ENCODE measurements at regions not wholly inside any gene's neighbourhood (a gene's known extent, or its start where the extent isn't known, plus 50 kb on each side); places are given as distances from the start of the nearest gene placed in this dataset.

DNA sequence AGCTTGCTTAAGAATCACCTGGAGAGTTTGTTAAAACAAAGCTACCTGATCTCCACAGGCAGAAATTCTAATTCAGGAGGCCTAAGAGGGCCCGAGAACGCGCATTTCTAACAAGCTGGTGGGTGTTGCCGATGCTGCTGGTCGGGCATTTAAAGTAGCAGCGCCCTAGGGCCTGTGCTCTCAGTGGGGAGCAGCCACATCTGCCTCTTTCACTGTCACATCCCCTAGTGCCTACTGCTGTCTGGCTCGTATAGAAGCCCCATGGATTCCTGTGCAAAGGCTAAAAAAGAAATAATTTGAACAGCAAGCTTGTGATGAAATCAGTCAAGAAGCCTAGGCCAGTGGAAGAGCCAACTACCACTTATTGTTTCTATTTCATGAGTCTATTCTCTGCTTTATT is 126.7 kb upstream of the SMIM21 start:
- no peak overlapping the region for H3K4me3 ChIP-seq (ENCODE audit: low read depth, low read length, poor library complexity, severe bottlenecking)

DNA sequence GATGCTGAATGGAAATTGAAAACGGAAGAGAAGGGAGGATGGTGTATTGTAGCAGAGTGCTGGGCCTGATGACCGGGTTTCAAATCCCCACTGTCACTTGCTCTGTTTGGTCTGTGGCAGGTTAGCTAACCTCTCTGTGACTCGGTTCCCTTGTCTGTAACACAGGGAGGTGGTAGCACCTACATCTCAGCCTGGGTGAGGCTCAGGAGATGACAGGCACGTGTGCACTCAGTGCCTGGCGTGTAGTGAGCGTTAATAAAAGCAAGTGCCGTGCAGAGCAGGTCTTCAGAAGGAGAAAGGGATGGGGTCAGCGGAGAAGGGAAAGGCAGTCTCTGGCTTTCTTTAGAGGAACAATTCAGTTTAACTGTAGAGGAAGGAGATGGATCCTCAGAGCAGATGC is 125.5 kb upstream of the SMIM21 start:
- no peak overlapping the region for H3K4me3 ChIP-seq (ENCODE audit: low read depth, low read length, poor library complexity, severe bottlenecking)
- H3K9me3 ChIP-seq (ENCODE audit: low read length): no peaks in the 10 kb centered on the region
- ChIA-PET POLR2A (no interaction called here), CTCF (ENCODE audit: unreplicated experiment) (no interaction called here)
- intact Hi-C loops (cut with micrococcal nuclease; ENCODE audit: unreplicated experiment): no loop called here
- no peaks in the 10 kb centered on the region for H3K4me1 ChIP-seq (ENCODE audit: insufficient read depth, low read length, poor library complexity, severe bottlenecking)
- DNase-seq (ENCODE audit: low spot score): no peak
- H3K9me2 ChIP-seq (ENCODE audit: insufficient read depth, low read length): no peaks in the 10 kb centered on the region
- H3K4me2 ChIP-seq (ENCODE audit: low read length): no peak overlapping the region
- no TSS peak for BruUV-seq (replicated peaks)
- no peak overlapping the region for H2AFZ ChIP-seq (ENCODE audit: low read length)
- TF ChIP-seq, protein P1, sequence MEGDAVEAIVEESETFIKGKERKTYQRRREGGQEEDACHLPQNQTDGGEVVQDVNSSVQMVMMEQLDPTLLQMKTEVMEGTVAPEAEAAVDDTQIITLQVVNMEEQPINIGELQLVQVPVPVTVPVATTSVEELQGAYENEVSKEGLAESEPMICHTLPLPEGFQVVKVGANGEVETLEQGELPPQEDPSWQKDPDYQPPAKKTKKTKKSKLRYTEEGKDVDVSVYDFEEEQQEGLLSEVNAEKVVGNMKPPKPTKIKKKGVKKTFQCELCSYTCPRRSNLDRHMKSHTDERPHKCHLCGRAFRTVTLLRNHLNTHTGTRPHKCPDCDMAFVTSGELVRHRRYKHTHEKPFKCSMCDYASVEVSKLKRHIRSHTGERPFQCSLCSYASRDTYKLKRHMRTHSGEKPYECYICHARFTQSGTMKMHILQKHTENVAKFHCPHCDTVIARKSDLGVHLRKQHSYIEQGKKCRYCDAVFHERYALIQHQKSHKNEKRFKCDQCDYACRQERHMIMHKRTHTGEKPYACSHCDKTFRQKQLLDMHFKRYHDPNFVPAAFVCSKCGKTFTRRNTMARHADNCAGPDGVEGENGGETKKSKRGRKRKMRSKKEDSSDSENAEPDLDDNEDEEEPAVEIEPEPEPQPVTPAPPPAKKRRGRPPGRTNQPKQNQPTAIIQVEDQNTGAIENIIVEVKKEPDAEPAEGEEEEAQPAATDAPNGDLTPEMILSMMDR (conservative IDR thresholded peaks at IDR 0.05; ENCODE audit: low read length): no peak
- no peak for TF ChIP-seq EZH2phosphoT487 (IDR thresholded peaks at IDR 0.05; ENCODE audit: borderline replicate concordance, low read depth, low read length)
- no peak overlapping the region for H3K27ac ChIP-seq (ENCODE audit: low read depth, low read length, poor library complexity, severe bottlenecking)
- H4K20me1 ChIP-seq (ENCODE audit: insufficient read depth, low read length): no peaks in the 10 kb centered on the region
- H3K79me2 ChIP-seq (ENCODE audit: insufficient read depth, low read depth, low read length): no peaks in the 10 kb centered on the region
- no peaks in the 10 kb centered on the region for H3K36me3 ChIP-seq (ENCODE audit: insufficient read depth, low read length)

More for the DNA sequence above, 126.7 kb upstream of the SMIM21 start:
- POLR2A ChIA-PET: no interaction called here
- Histone ChIP-seq H3K4me1 (ENCODE audit: insufficient read depth, low read length, poor library complexity, severe bottlenecking) (no peaks in the 10 kb centered on the region), H4K20me1 (ENCODE audit: insufficient read depth, low read length) (no peaks in the 10 kb centered on the region), H3K36me3 (ENCODE audit: insufficient read depth, low read length) (no peaks in the 10 kb centered on the region), H2AFZ (ENCODE audit: low read length) (no peak overlapping the region), H3K4me2 (ENCODE audit: low read length) (no peak overlapping the region), H3K9me2 (ENCODE audit: insufficient read depth, low read length) (no peaks in the 10 kb centered on the region), H3K79me2 (ENCODE audit: insufficient read depth, low read depth, low read length) (no peaks in the 10 kb centered on the region), H3K27ac (ENCODE audit: low read depth, low read length, poor library complexity, severe bottlenecking) (no peak overlapping the region), H3K9me3 (ENCODE audit: low read length) (no peaks in the 10 kb centered on the region)
- BruUV-seq (replicated peaks): no TSS peak
- intact Hi-C loops (cut with micrococcal nuclease; ENCODE audit: unreplicated experiment): no loop called here
- DNase-seq (ENCODE audit: low spot score): no peak
- TF ChIP-seq, protein P1 (conservative IDR thresholded peaks at IDR 0.05; ENCODE audit: low read length): no peak
- TF ChIP-seq EZH2phosphoT487 (IDR thresholded peaks at IDR 0.05; ENCODE audit: borderline replicate concordance, low read depth, low read length): no peak
- CTCF ChIA-PET (ENCODE audit: unreplicated experiment): no interaction called here

DNA sequence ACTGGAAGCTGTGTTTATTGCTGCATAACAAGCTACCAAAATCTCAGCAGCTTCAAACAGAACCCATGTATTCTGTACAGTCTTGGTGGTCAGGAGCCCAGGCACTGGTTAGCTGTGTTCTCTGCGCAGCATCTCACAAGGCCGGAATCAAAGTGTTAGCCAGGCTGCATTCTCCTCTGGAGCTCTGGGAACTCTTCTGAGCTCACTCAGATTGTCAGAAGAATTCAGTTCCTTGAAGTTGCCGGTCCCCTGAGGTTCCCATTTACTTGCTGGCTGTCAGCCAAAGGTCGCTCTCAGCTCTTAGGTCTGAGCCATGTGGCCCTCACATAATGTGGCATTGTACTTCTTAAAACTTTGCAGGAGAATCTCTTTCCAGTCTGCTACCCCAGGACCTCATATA is 123.6 kb upstream of the SMIM21 start:
- Histone ChIP-seq H3K4me2 (ENCODE audit: low read length) (no peak overlapping the region), H2AFZ (ENCODE audit: low read length) (no peak overlapping the region), H3K4me1 (ENCODE audit: insufficient read depth, low read length, poor library complexity, severe bottlenecking) (no peaks in the 10 kb centered on the region), H3K79me2 (ENCODE audit: insufficient read depth, low read depth, low read length) (no peaks in the 10 kb centered on the region), H4K20me1 (ENCODE audit: insufficient read depth, low read length) (no peaks in the 10 kb centered on the region), H3K9me3 (ENCODE audit: low read length) (no peaks in the 10 kb centered on the region), H3K36me3 (ENCODE audit: insufficient read depth, low read length) (no peaks in the 10 kb centered on the region), H3K9me2 (ENCODE audit: insufficient read depth, low read length) (no peaks in the 10 kb centered on the region), H3K4me3 (ENCODE audit: low read depth, low read length, poor library complexity, severe bottlenecking) (no peak overlapping the region), H3K27ac (ENCODE audit: low read depth, low read length, poor library complexity, severe bottlenecking) (no peak overlapping the region)
- DNase-seq (ENCODE audit: low spot score): no peak
- no TSS peak for BruUV-seq (replicated peaks)
- TF ChIP-seq, protein P1 (conservative IDR thresholded peaks at IDR 0.05; ENCODE audit: low read length): no peak
- TF ChIP-seq EZH2phosphoT487 (IDR thresholded peaks at IDR 0.05; ENCODE audit: borderline replicate concordance, low read depth, low read length): no peak
- ChIA-PET CTCF (ENCODE audit: unreplicated experiment) (no interaction called here), POLR2A (no interaction called here)
- intact Hi-C loops (cut with micrococcal nuclease; ENCODE audit: unreplicated experiment): no loop called here
